ENCODE measurements at regions not wholly inside any gene's neighbourhood (a gene's known extent, or its start where the extent isn't known, plus 50 kb on each side); places are given as distances from the start of the nearest gene placed in this dataset.

- H3K36me3 ChIP-seq (ENCODE audit: control insufficient read depth, insufficient read depth, low read length): peaks cover 84% of the 10 kb centered on the region
- H3K4me3 ChIP-seq (ENCODE audit: low read length): no peak overlapping the region
- H3K36me3 Mint-ChIP-seq (ENCODE audit: low read depth): peaks cover 65% of the 10 kb centered on the region
- TF ChIP-seq CTCF (conservative IDR thresholded peaks at IDR 0.05): no peak
- H3K9me3 ChIP-seq (ENCODE audit: control insufficient read depth, low read length): no peaks in the 10 kb centered on the region
- H3K27ac ChIP-seq (ENCODE audit: low read depth, low read length): no peak overlapping the region
- H3K27me3 ChIP-seq (ENCODE audit: control insufficient read depth, insufficient read depth, low read length, poor library complexity, severe bottlenecking): no peaks in the 10 kb centered on the region
- no peaks in the 10 kb centered on the region for H3K27me3 Mint-ChIP-seq (ENCODE audit: insufficient read depth)
- DNase-seq: no peak
- no peaks in the 10 kb centered on the region for H3K4me1 ChIP-seq (ENCODE audit: control insufficient read depth, insufficient read depth, low read length)
- no peak overlapping the region for H3K27ac Mint-ChIP-seq
- H3K4me3 Mint-ChIP-seq: no peak overlapping the region
- H3K9me3 Mint-ChIP-seq: no peaks in the 10 kb centered on the region
- no peaks in the 10 kb centered on the region for H3K4me1 Mint-ChIP-seq
- H3K9ac ChIP-seq (ENCODE audit: extremely low read depth, low read length, poor library complexity, severe bottlenecking): no peak overlapping the region
Measured at GRCh38 chr1:232422098-232422497, 207.8 kb downstream of the SIPA1L2 start.

- no peaks in the 10 kb centered on the region for H3K4me1 ChIP-seq (ENCODE audit: control insufficient read depth, insufficient read depth, low read length)
- no peak for TF ChIP-seq CTCF (conservative IDR thresholded peaks at IDR 0.05)
- H3K27ac ChIP-seq (ENCODE audit: low read depth, low read length): no peak overlapping the region
- WGBS, 2 experiments (ENCODE audit: insufficient coverage in 1 of 2, insufficient read length in 1 of 2): 86 to 96% methylated on average over 3 to 9 of the region's 9 CpGs
- peaks cover 63% of the 10 kb centered on the region for H3K36me3 Mint-ChIP-seq (ENCODE audit: low read depth)
- H3K9me3 Mint-ChIP-seq: no peaks in the 10 kb centered on the region
- no peaks in the 10 kb centered on the region for H3K4me1 Mint-ChIP-seq
- no peak overlapping the region for H3K9ac ChIP-seq (ENCODE audit: extremely low read depth, low read length, poor library complexity, severe bottlenecking)
- no peaks in the 10 kb centered on the region for H3K27me3 ChIP-seq (ENCODE audit: control insufficient read depth, insufficient read depth, low read length, poor library complexity, severe bottlenecking)
- peaks cover 85% of the 10 kb centered on the region for H3K36me3 ChIP-seq (ENCODE audit: control insufficient read depth, insufficient read depth, low read length)
- H3K27me3 Mint-ChIP-seq (ENCODE audit: insufficient read depth): no peaks in the 10 kb centered on the region
- no peaks in the 10 kb centered on the region for H3K9me3 ChIP-seq (ENCODE audit: control insufficient read depth, low read length)
- no peak overlapping the region for H3K27ac Mint-ChIP-seq
- no peak for DNase-seq
- no peak overlapping the region for H3K4me3 ChIP-seq (ENCODE audit: low read length)
- no peak overlapping the region for H3K4me3 Mint-ChIP-seq
Measured at GRCh38 chr1:232421143-232421796, 208.7 kb downstream of the SIPA1L2 start.

- H3K36me3 Mint-ChIP-seq (ENCODE audit: low read depth): peaks cover 66% of the 10 kb centered on the region
- H3K27ac Mint-ChIP-seq: no peak overlapping the region
Measured at GRCh38 chr1:232417636-232418248, 212.2 kb downstream of the SIPA1L2 start.

More at GRCh38 chr1:232417636-232418248, 212.2 kb downstream of the SIPA1L2 start:
- Histone ChIP-seq H3K36me3 (ENCODE audit: control insufficient read depth, insufficient read depth, low read length) (peaks cover 83% of the 10 kb centered on the region), H3K9ac (ENCODE audit: extremely low read depth, low read length, poor library complexity, severe bottlenecking) (no peak overlapping the region), H3K9me3 (ENCODE audit: control insufficient read depth, low read length) (no peaks in the 10 kb centered on the region), H3K4me3 (ENCODE audit: low read length) (no peak overlapping the region), H3K27me3 (ENCODE audit: control insufficient read depth, insufficient read depth, low read length, poor library complexity, severe bottlenecking) (no peaks in the 10 kb centered on the region), H3K27ac (ENCODE audit: low read depth, low read length) (no peak overlapping the region), H3K4me1 (ENCODE audit: control insufficient read depth, insufficient read depth, low read length) (no peaks in the 10 kb centered on the region)
- Mint-ChIP-seq H3K27me3 (ENCODE audit: insufficient read depth) (no peaks in the 10 kb centered on the region), H3K4me1 (peaks cover 16% of the 10 kb centered on the region), H3K9me3 (no peaks in the 10 kb centered on the region), H3K4me3 (no peak overlapping the region)
- 91 to 94% methylated on average over 6 to 10 of the region's 10 CpGs for WGBS, 2 experiments (ENCODE audit: insufficient coverage in 1 of 2, insufficient read length in 1 of 2)
- TF ChIP-seq CTCF (conservative IDR thresholded peaks at IDR 0.05): no peak
- DNase-seq: no peak

All from endodermal cell (in vitro differentiated cells).